ENCODE measurements at regions not wholly inside any gene's neighbourhood (a gene's known extent, or its start where the extent isn't known, plus 50 kb on each side); places are given as distances from the start of the nearest gene placed in this dataset.
"Not testable (repeated sequence)": the region's sequence is repeated elsewhere in the genome, so short reads cannot be mapped to it uniquely, and the experiment has no call there.

- Mint-ChIP-seq H3K9me3 (no peaks in the 10 kb centered on the region), H3K4me3 (no peak overlapping the region), H3K27ac (no peak overlapping the region), H3K4me1 (peaks cover 17% of the 10 kb centered on the region), H3K36me3 (no peaks in the 10 kb centered on the region), H3K27me3 (peaks cover 34% of the 10 kb centered on the region)
- ATAC-seq, result no peak
Observed at GRCh38 chr10:124242365-124242764, 149.0 kb upstream of the CHST15 start.

GRCh38 chr10:124241510-124241909 is 148.1 kb upstream of the CHST15 start:
- not testable (repeated sequence) for H3K4me3 Mint-ChIP-seq, ATAC-seq, H3K36me3 Mint-ChIP-seq, H3K27ac Mint-ChIP-seq, H3K9me3 Mint-ChIP-seq
- peaks cover 17% of the 10 kb centered on the region for H3K4me1 Mint-ChIP-seq
- H3K27me3 Mint-ChIP-seq, result peaks cover 34% of the 10 kb centered on the region

GRCh38 chr10:124240839-124241291 is 147.5 kb upstream of the CHST15 start:
- no peaks in the 10 kb centered on the region for H3K9me3 Mint-ChIP-seq
- H3K27me3 Mint-ChIP-seq, result peaks cover 34% of the 10 kb centered on the region
- no peak overlapping the region for H3K27ac Mint-ChIP-seq
- no peak for ATAC-seq
- peaks cover 17% of the 10 kb centered on the region for H3K4me1 Mint-ChIP-seq
- H3K4me3 Mint-ChIP-seq, result no peak overlapping the region
- H3K36me3 Mint-ChIP-seq, result no peaks in the 10 kb centered on the region

- no peak for ATAC-seq
- Mint-ChIP-seq H3K36me3 (no peaks in the 10 kb centered on the region), H3K4me3 (no peak overlapping the region), H3K27me3 (peaks cover 25% of the 10 kb centered on the region), H3K9me3 (no peaks in the 10 kb centered on the region), H3K4me1 (peaks cover 9% of the 10 kb centered on the region), H3K27ac (no peak overlapping the region)
Observed at GRCh38 chr10:124239696-124240095, 146.3 kb upstream of the CHST15 start.

GRCh38 chr10:124239134-124239533 is 145.7 kb upstream of the CHST15 start:
- no peak for ATAC-seq
- no peak overlapping the region for H3K27ac Mint-ChIP-seq

GRCh38 chr10:124238367-124238766 is 145.0 kb upstream of the CHST15 start:
- no peak for ATAC-seq
- H3K27me3 Mint-ChIP-seq, result peaks cover 15% of the 10 kb centered on the region
- peaks cover 7% of the 10 kb centered on the region for H3K4me1 Mint-ChIP-seq
- H3K9me3 Mint-ChIP-seq, result no peaks in the 10 kb centered on the region
- no peak overlapping the region for H3K4me3 Mint-ChIP-seq
- no peaks in the 10 kb centered on the region for H3K36me3 Mint-ChIP-seq
- H3K27ac Mint-ChIP-seq, result no peak overlapping the region

More at GRCh38 chr10:124239134-124239533, 145.7 kb upstream of the CHST15 start:
- Mint-ChIP-seq H3K4me1 (peaks cover 7% of the 10 kb centered on the region), H3K4me3 (no peak overlapping the region), H3K27me3 (peaks cover 20% of the 10 kb centered on the region), H3K36me3 (no peaks in the 10 kb centered on the region), H3K9me3 (no peaks in the 10 kb centered on the region)

- Mint-ChIP-seq H3K4me1 (peaks cover 7% of the 10 kb centered on the region), H3K27ac (no peak overlapping the region), H3K4me3 (no peak overlapping the region), H3K27me3 (peaks cover 15% of the 10 kb centered on the region), H3K36me3 (no peaks in the 10 kb centered on the region), H3K9me3 (no peaks in the 10 kb centered on the region)
- ATAC-seq, result no peak
Observed at GRCh38 chr10:124237282-124237961, 144.0 kb upstream of the CHST15 start.

- Mint-ChIP-seq H3K27me3 (peaks cover 15% of the 10 kb centered on the region), H3K4me3 (no peak overlapping the region), H3K9me3 (no peaks in the 10 kb centered on the region), H3K36me3 (no peaks in the 10 kb centered on the region), H3K4me1 (peaks cover 7% of the 10 kb centered on the region), H3K27ac (no peak overlapping the region)
- no peak for ATAC-seq
Observed at GRCh38 chr10:124236816-124237215, 143.4 kb upstream of the CHST15 start.

- Mint-ChIP-seq H3K36me3 (no peaks in the 10 kb centered on the region), H3K9me3 (no peaks in the 10 kb centered on the region), H3K4me1 (peaks cover 7% of the 10 kb centered on the region), H3K4me3 (no peak overlapping the region), H3K27ac (no peak overlapping the region), H3K27me3 (peaks cover 14% of the 10 kb centered on the region)
- no peak for ATAC-seq
Observed at GRCh38 chr10:124236136-124236535, 142.7 kb upstream of the CHST15 start.

- Mint-ChIP-seq H3K27ac (no peak overlapping the region), H3K36me3 (no peaks in the 10 kb centered on the region), H3K4me1 (peaks cover 7% of the 10 kb centered on the region), H3K9me3 (no peaks in the 10 kb centered on the region), H3K27me3 (peaks cover 5% of the 10 kb centered on the region), H3K4me3 (no peak overlapping the region)
- ATAC-seq, result no peak
Observed at GRCh38 chr10:124235232-124235631, 141.8 kb upstream of the CHST15 start.

- ATAC-seq, result peak; percentile 10
- Mint-ChIP-seq H3K9me3 (peaks cover 3% of the 10 kb centered on the region), H3K36me3 (no peaks in the 10 kb centered on the region), H3K4me3 (no peak overlapping the region), H3K27ac (no peak overlapping the region), H3K27me3 (no peaks in the 10 kb centered on the region), H3K4me1 (peaks cover 7% of the 10 kb centered on the region)
Observed at GRCh38 chr10:124233546-124234138, 140.2 kb upstream of the CHST15 start.

- Mint-ChIP-seq H3K36me3 (no peaks in the 10 kb centered on the region), H3K27ac (no peak overlapping the region), H3K4me3 (no peak overlapping the region), H3K27me3 (no peaks in the 10 kb centered on the region), H3K4me1 (peaks cover 5% of the 10 kb centered on the region), H3K9me3 (peaks cover 3% of the 10 kb centered on the region)
- ATAC-seq, result no peak
Observed at GRCh38 chr10:124232686-124233545, 139.5 kb upstream of the CHST15 start.

- peak; percentile 88 for ATAC-seq
- Mint-ChIP-seq H3K27me3 (no peaks in the 10 kb centered on the region), H3K27ac (no peak overlapping the region), H3K4me3 (no peak overlapping the region), H3K36me3 (no peaks in the 10 kb centered on the region), H3K4me1 (no peaks in the 10 kb centered on the region), H3K9me3 (peaks cover 9% of the 10 kb centered on the region)
Observed at GRCh38 chr10:124231168-124232155, 138.1 kb upstream of the CHST15 start.

GRCh38 chr10:124230635-124231167 is 137.3 kb upstream of the CHST15 start:
- H3K4me1 Mint-ChIP-seq, result peaks cover 4% of the 10 kb centered on the region
- ATAC-seq, result no peak
- no peaks in the 10 kb centered on the region for H3K27me3 Mint-ChIP-seq
- H3K27ac Mint-ChIP-seq, result no peak overlapping the region
- no peak overlapping the region for H3K4me3 Mint-ChIP-seq
- H3K9me3 Mint-ChIP-seq, result peaks cover 13% of the 10 kb centered on the region
- H3K36me3 Mint-ChIP-seq, result no peaks in the 10 kb centered on the region

Data from stimulated activated memory B cell treated with anti-CD40 and anti-IgM and Interleukin-4, amounts not matched to agents 10 μg/mL and 1 μg/mL and 100 μg/mL, for 72 hours (primary cell).